Right hindlimb (tissue), 1 donor: ENCODE measurements at regions not wholly inside any gene's neighbourhood (a gene's known extent, or its start where the extent isn't known, plus 50 kb on each side); places are given as distances from the start of the nearest gene placed in this dataset.

ENCODE experiments used
- DNase-seq: peaks from one replicate; pipeline ENCODE4 v3.0.0-alpha.2; 2018

GRCh38 chr7:46212425-46213153, 291.5 kb upstream of the IGFBP3 start:
- no peak for DNase-seq

GRCh38 chr7:46210467-46210866, 289.4 kb upstream of the IGFBP3 start:
- DNase-seq = no peak

- no peak for DNase-seq
Observed at GRCh38 chr7:46209611-46210388, 288.7 kb upstream of the IGFBP3 start.

GRCh38 chr7:46208635-46209525, 287.8 kb upstream of the IGFBP3 start:
- DNase-seq = peak; percentile 61

GRCh38 chr7:46207931-46208634, 287.0 kb upstream of the IGFBP3 start:
- no peak for DNase-seq

GRCh38 chr7:46206476-46207060, 285.5 kb upstream of the IGFBP3 start:
- no peak for DNase-seq

GRCh38 chr7:46205478-46205877, 284.4 kb upstream of the IGFBP3 start:
- DNase-seq = no peak

- DNase-seq = no peak
Observed at GRCh38 chr7:46203926-46204325, 282.9 kb upstream of the IGFBP3 start.

GRCh38 chr7:46202379-46202778, 281.3 kb upstream of the IGFBP3 start:
- no peak for DNase-seq

GRCh38 chr7:46201961-46202360, 280.9 kb upstream of the IGFBP3 start:
- DNase-seq = no peak

GRCh38 chr7:46198701-46199100, 277.6 kb upstream of the IGFBP3 start:
- no peak for DNase-seq

GRCh38 chr7:46197785-46198540, 276.9 kb upstream of the IGFBP3 start:
- DNase-seq = peak; percentile 69

GRCh38 chr7:46195934-46196333, 274.9 kb upstream of the IGFBP3 start:
- no peak for DNase-seq

GRCh38 chr7:46192271-46192670, 271.2 kb upstream of the IGFBP3 start:
- DNase-seq = no peak

- DNase-seq = no peak
Observed at GRCh38 chr7:46191776-46192175, 270.7 kb upstream of the IGFBP3 start.

GRCh38 chr7:46191296-46191695, 270.2 kb upstream of the IGFBP3 start:
- DNase-seq = no peak

GRCh38 chr7:46189255-46189790, 268.3 kb upstream of the IGFBP3 start:
- DNase-seq = no peak

GRCh38 chr7:46186131-46186530, 265.1 kb upstream of the IGFBP3 start:
- DNase-seq = no peak

- DNase-seq = no peak
Observed at GRCh38 chr7:46179061-46179610, 258.1 kb upstream of the IGFBP3 start.

- peak; percentile 62 for DNase-seq
Observed at GRCh38 chr7:46178661-46179060, 257.6 kb upstream of the IGFBP3 start.

GRCh38 chr7:46177821-46178220, 256.7 kb upstream of the IGFBP3 start:
- no peak for DNase-seq
